Right lung (tissue), 2 donors: ENCODE measurements at regions not wholly inside any gene's neighbourhood (a gene's known extent, or its start where the extent isn't known, plus 50 kb on each side); places are given as distances from the start of the nearest gene placed in this dataset.

Source experiments
- DNase-seq, 2 donors: peaks; one replicate each; pipeline ENCODE4 v3.0.0-alpha.2; 2013

- DNase-seq = no peak
Measured at GRCh38 chr14:65186951-65187350, 84.6 kb upstream of the MAX start.

- DNase-seq = no peak
Measured at GRCh38 chr14:65187421-65188049, 85.2 kb upstream of the MAX start.

GRCh38 chr14:65190312-65190711 is 88.0 kb upstream of the MAX start:
- DNase-seq = no peak

GRCh38 chr14:65191716-65192115 is 89.4 kb upstream of the MAX start:
- DNase-seq = no peak

GRCh38 chr14:65192686-65193085 is 90.4 kb upstream of the MAX start:
- DNase-seq = no peak

DNA sequence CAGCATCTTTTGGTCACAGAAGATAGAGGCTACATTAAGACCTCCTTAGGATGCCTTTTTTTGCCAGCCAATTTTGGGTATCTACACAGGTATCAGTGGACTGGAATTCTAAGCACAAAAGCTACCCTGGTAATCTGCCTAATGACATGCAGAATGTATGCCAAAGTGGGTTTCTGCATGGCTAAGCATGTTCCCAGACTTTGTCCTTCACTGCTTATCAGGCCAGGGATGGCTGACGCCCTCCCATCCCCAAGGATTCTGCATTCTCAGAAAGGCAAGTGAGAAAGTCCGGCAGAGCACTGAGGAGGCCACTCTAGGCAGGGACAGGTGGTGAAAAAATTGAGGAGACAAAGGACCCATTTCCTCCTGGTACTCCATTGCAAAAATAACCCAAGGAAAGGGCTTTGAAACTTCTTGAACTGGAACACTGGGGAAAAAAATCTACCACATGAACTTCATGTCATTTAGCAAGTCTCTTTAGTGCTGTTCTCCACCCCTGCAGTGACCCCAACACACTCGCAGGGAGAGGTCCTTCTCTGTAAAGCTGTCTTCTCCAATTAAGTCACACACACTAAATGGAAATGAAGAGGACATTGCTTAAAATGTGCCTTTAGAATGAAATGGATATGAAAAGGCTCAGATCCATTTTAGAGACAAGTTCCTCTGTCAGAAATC is 91.7 kb upstream of the MAX start:
- DNase-seq = no peak

DNA sequence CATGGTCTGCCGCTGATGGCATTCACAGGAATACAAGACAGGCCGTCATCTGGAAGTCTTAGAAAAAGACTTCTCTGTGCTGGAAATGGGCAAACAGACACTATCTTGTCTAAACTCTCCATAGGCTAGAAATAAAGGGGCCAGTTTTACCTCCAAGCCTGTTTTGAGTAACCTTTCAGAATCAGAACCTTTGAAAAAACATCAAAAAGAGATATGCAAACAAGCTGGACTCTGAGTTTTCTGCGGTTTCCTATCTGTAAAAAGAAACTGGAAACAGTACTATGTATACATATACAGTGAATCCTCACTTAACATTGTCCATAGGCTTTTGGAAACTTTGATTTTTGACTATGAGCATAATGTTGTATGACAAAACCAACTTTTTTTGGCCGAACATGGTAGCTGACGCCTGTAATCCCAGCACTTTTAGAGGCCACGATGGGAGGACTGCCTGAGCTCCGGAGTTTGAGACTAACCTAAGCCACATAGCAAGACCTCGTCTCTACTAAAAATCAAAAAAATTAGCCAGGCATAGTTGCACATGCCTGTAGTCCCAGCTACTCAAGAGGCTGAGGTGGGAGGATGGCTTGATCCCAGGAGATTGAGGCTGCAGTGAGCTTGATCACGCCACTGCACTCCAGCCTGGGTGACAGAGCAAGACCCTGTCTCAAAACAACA is 92.9 kb upstream of the MAX start:
- no peak for DNase-seq

DNA sequence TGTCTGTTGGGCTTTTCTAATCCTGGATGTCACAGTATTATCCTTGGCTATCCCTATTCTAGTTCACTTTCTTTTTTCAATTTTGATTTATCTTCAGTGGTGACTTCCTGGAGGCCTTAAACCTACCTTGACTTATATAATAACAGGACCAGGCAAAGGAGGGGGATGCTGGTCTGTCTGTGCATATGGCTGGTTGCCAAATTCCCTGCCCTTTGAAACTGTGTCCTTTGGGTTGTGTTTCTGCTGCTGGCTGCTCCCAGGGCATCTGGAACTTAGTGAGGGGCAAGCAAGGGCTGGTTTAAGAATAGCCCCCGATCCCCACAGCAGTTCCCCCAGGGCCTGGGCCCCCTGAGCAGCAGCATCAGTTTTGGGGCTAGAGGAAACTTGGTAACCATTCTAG is 96.0 kb upstream of the MAX start:
- DNase-seq = no peak

DNA sequence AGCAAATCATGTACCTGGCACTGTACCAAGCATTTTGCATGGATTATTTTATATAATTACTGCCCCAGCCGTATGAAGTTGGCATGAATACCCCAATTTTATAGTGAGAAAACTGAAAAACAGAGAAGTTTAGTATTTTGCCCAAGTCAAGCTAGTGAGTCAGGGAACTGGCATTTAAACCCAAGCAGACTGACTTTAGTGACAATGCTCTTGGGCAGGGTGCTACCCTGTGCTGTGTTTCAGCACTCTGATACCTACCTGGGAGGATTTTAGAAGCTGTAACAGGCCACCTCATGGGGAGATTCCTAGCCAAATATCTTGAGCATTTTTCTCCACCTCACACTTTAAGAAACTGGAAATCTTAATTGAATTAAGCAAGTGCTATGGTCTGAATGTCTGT is 98.1 kb upstream of the MAX start:
- no peak for DNase-seq

GRCh38 chr14:65203574-65203973 is 101.3 kb upstream of the MAX start:
- DNase-seq = no peak

- DNase-seq = no peak
Measured at GRCh38 chr14:65204056-65204455, 101.7 kb upstream of the MAX start.

DNA sequence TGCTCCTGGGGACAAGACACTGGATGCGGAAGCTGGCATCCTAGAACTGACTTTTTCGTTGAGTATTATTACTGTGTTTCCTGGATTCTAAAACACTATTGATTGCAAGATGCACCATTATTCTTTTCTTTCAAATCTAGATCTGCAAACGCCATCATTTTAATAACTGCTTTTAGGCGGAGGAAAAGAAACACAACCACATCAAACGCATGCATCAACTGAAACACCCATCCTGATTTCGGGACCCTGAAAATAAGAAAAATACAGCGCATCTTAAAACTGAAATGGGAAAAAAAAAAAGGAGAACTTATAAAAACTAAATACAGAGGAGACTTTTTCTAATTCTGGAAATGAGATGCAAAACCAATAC is 103.7 kb upstream of the MAX start:
- DNase-seq = no peak

GRCh38 chr14:65206448-65207096 is 104.3 kb upstream of the MAX start:
- DNase-seq = no peak

DNA sequence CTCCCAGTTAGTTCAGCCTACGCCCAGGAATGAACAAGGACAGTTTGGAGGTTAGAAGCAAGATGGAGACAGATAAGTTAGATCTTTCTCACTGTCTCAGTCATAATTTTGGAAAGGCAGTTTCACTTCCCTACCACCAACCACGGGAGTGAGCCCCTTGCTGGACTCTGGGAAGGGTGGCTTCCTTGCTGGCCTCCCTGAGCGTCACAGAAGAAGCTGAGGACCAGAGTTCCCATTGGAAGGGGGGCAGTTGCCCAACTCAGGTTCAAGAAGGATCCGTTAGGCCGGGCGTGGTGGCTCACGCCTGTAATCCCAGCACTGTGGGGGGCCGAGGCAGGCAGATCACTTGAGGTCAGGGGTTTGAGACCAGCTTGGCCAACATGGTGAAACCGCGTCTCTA is 106.2 kb upstream of the MAX start:
- DNase-seq = no peak

DNA sequence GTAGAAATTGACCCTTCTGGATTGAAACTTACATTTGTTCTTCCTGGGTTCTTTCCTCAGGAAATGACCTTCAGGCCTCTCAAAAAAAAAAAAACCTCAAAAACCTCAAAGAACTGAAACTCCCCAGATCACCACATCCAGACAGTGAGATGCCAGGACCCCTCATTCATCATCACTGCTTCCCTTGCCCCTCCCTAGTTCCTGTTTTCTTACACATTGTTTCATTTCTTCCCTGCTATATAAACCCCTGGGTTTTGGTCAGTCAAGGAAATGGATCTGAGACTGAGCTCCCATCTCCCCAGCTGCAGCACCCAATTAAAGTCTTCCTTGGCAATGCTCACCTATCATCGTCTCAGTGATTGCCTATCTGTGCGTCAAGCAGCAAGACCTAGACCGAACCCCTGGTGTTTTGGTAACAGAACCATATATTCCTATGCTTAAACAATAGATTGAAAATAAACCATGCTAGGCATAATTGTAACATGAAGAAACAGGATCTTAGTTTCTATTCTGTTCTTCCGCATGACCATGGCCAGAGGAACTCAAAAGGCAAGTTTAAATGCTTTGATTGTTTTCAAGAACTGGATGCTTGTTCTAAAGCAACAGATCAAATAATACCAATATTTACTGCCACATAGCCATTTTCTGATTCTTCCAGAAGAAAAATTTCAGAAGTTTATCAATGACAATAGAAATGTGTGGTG is 108.0 kb upstream of the MAX start:
- DNase-seq = no peak

GRCh38 chr14:65210822-65211182 is 108.5 kb upstream of the MAX start:
- DNase-seq = no peak

GRCh38 chr14:65211341-65211987 is 109.1 kb upstream of the MAX start:
- no peak for DNase-seq

DNA sequence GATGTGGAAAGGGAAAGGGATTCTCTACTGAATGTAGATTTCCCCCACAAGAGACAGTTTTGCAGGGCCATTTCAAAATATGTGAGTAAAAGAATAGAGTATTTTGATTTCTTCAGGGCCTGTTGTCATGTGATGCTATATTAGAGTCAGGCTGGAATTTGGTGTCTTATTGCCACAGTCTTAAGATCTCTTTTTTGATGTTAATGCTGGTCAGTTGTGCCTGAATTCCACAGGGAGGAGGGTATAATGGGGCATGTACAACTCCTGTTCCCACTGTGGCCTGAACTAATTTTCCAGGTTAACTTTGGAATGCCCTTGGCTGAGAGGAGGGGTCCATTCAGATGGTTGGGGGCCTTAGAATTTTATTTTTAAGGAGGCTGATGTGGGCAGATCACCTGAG is 111.0 kb upstream of the MAX start:
- DNase-seq = no peak

DNA sequence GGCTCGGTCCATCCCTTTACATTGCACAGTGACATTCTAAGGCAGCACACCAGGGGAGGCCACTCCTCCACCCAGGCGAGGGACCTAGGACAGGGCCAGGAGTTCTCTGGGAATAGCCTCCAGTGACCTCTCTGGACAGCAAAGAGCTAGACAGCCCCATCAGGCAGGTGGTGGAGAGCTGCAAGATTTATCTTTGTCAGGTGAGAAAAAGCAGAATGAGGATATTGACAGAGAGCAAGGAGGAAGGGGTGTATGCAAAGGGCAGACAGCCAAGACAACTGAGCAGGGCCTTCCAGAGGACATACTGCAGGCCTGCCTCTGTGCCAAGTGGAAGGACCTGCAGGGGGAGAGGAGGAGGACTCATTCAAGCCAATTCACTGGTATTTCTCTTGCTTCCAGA is 112.4 kb upstream of the MAX start:
- no peak for DNase-seq

DNA sequence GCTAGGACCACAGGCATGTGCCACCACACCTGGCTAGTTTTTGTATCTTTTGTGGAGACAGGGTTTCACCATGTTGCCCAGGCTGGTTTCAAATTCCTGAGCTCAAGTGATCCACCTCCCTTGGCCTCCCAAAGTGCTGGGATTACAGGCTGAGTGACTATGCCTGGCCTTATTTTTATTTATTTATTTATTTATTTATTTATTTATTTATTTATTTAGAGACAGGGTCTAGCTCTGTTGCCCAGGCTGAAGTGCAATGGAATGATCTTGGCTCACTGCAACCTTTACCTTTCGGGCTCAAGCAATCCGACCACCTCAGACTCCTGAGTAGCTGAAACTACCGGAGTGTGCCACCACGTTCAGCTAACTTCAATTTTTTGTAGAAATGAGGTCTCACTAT is 117.0 kb upstream of the MAX start:
- no peak for DNase-seq

DNA sequence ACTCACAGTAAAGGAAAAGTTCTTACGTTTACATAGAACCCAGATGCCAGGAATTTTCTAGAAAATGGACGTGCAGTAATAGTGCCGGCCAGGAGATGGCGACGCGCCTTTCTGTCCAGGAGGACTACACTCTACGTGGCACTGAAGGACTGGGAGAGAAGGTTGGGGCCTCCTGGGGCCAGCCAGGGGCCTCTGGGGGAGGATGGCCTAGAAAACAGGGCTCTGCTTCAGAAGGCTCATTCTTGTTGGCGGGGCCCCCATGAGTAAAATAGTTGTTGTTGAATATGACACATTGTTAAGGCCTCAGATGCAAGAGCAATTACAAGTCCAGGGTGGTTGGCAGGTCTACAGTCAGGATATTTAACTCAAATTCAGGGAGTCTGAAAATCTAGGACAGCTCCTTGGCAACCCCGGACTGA is 120.1 kb upstream of the MAX start:
- DNase-seq = no peak

DNA sequence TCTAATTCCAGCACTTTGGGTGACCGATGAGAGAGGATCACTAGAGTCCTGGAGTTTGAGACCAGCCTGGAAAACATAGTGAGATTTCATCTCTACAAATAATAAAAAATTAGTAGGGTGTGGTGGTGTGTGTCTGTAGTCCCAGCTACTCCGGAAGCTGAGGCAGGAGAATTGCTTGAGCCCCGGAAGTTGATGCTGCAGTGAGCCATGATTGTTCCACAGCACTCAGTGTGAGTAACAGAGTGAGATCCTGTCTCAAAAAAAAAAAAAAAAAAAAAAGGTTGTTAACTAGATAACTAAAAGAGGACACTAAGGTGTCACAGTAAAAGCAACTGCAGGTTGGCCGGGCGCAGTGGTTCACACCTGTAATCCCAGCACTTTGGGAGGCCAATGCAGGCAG is 121.3 kb upstream of the MAX start:
- DNase-seq = no peak
